Gastroesophageal sphincter (tissue), 3 donors: ENCODE measurements at regions not wholly inside any gene's neighbourhood (a gene's known extent, or its start where the extent isn't known, plus 50 kb on each side); places are given as distances from the start of the nearest gene placed in this dataset.

Experiments used
- CTCF ChIP-seq, 4 experiments: fragments of 200-600 bp in 2 of 4; fragments of 450-650 bp in 2 of 4; sonication (generic) in 1 of 4; IDR thresholded peaks; one replicate each; pipeline ENCODE4 v1.5.1; 2017 to 2019; ENCODE audit warnings: antibody characterized with exemption in 4 of 4, mild to moderate bottlenecking in 2 of 4, moderate library complexity in 2 of 4
- POLR2A ChIP-seq, 2 donors: fragments of 450-650 bp; IDR thresholded peaks; one replicate each; pipeline ENCODE4 v1.6.1; 2017; ENCODE audit warnings: antibody characterized with exemption in 2 of 2, mild to moderate bottlenecking in 2 of 2, moderate library complexity in 1 of 2
- POLR2AphosphoS5 ChIP-seq: sonication (generic); formaldehyde crosslinking; IDR thresholded peaks from one replicate; pipeline ENCODE4 v1.6.1; 2017; ENCODE audit warnings: antibody characterized with exemption

- TF ChIP-seq CTCF (IDR thresholded peaks at IDR 0.05) (no peak), POLR2A (IDR thresholded peaks at IDR 0.05) (no peak), POLR2AphosphoS5 (no peak)
Measured at GRCh38 chr3:18864933-18865731, 283.2 kb upstream of the KCNH8 start.
